ENCODE measurements at regions not wholly inside any gene's neighbourhood (a gene's known extent, or its start where the extent isn't known, plus 50 kb on each side); places are given as distances from the start of the nearest gene placed in this dataset.
"Not testable (repeated sequence)": the region's sequence is repeated elsewhere in the genome, so short reads cannot be mapped to it uniquely, and the experiment has no call there.

DNA sequence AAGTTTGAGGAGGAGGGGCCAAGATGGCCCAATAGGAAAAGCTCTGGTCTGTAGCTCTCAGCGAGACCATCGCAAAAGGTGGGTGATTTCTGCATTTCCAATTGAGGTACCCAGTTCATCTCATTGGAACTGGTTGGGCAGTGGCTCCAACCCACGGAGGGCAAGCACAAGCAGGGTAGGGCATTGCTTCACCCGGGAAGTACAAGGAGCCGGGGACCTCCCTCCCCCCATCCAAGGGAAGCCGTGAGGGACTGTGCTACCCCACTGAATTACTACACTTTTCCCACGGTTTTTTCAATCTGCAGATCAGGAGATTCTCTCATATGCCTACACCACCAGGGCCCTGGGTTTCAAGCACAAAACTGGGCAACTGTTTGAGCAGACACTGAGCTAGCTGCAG, 58.0 kb upstream of the EFCAB3 start:
- no peak for DNase-seq (ENCODE audit: low read depth)
- TF ChIP-seq, protein P1, sequence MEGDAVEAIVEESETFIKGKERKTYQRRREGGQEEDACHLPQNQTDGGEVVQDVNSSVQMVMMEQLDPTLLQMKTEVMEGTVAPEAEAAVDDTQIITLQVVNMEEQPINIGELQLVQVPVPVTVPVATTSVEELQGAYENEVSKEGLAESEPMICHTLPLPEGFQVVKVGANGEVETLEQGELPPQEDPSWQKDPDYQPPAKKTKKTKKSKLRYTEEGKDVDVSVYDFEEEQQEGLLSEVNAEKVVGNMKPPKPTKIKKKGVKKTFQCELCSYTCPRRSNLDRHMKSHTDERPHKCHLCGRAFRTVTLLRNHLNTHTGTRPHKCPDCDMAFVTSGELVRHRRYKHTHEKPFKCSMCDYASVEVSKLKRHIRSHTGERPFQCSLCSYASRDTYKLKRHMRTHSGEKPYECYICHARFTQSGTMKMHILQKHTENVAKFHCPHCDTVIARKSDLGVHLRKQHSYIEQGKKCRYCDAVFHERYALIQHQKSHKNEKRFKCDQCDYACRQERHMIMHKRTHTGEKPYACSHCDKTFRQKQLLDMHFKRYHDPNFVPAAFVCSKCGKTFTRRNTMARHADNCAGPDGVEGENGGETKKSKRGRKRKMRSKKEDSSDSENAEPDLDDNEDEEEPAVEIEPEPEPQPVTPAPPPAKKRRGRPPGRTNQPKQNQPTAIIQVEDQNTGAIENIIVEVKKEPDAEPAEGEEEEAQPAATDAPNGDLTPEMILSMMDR (conservative IDR thresholded peaks at IDR 0.05; ENCODE audit: low read depth, low read length) = no peak
- no peak overlapping the region for H3K4me3 ChIP-seq (ENCODE audit: low read length)

- DNase-seq (ENCODE audit: low read depth) = no peak
- TF ChIP-seq, protein P1 (conservative IDR thresholded peaks at IDR 0.05; ENCODE audit: low read depth, low read length) = no peak
- H3K4me3 ChIP-seq (ENCODE audit: low read length) = no peak overlapping the region
Observed at GRCh38 chr17:62321451-62321850, 58.9 kb upstream of the EFCAB3 start.

GRCh38 chr17:62319846-62320245, 60.5 kb upstream of the EFCAB3 start:
- no peak for DNase-seq (ENCODE audit: low read depth)

GRCh38 chr17:62309396-62309795, 71.0 kb upstream of the EFCAB3 start:
- no peak overlapping the region for H3K4me3 ChIP-seq (ENCODE audit: low read length)
- no peak for DNase-seq (ENCODE audit: low read depth)
- TF ChIP-seq, protein P1 (conservative IDR thresholded peaks at IDR 0.05; ENCODE audit: low read depth, low read length) = no peak

More at GRCh38 chr17:62319846-62320245, 60.5 kb upstream of the EFCAB3 start:
- H3K4me3 ChIP-seq (ENCODE audit: low read length) = no peak overlapping the region
- TF ChIP-seq, protein P1 (conservative IDR thresholded peaks at IDR 0.05; ENCODE audit: low read depth, low read length) = no peak

GRCh38 chr17:62307196-62307595, 73.2 kb upstream of the EFCAB3 start:
- TF ChIP-seq, protein P1 (conservative IDR thresholded peaks at IDR 0.05; ENCODE audit: low read depth, low read length) = no peak
- DNase-seq (ENCODE audit: low read depth) = no peak
- H3K4me3 ChIP-seq (ENCODE audit: low read length) = no peak overlapping the region

GRCh38 chr17:62303476-62303875, 76.9 kb upstream of the EFCAB3 start:
- TF ChIP-seq, protein P1 (conservative IDR thresholded peaks at IDR 0.05; ENCODE audit: low read depth, low read length) = no peak
- no peak overlapping the region for H3K4me3 ChIP-seq (ENCODE audit: low read length)
- DNase-seq (ENCODE audit: low read depth) = no peak

GRCh38 chr17:62300697-62301096, 79.7 kb upstream of the EFCAB3 start:
- H3K4me3 ChIP-seq (ENCODE audit: low read length) = no peak overlapping the region
- TF ChIP-seq, protein P1 (conservative IDR thresholded peaks at IDR 0.05; ENCODE audit: low read depth, low read length) = no peak
- DNase-seq (ENCODE audit: low read depth) = no peak

GRCh38 chr17:62275290-62275689, 105.1 kb upstream of the EFCAB3 start:
- not testable (repeated sequence) for H3K4me3 ChIP-seq (ENCODE audit: low read length); DNase-seq (ENCODE audit: low read depth)

DNA sequence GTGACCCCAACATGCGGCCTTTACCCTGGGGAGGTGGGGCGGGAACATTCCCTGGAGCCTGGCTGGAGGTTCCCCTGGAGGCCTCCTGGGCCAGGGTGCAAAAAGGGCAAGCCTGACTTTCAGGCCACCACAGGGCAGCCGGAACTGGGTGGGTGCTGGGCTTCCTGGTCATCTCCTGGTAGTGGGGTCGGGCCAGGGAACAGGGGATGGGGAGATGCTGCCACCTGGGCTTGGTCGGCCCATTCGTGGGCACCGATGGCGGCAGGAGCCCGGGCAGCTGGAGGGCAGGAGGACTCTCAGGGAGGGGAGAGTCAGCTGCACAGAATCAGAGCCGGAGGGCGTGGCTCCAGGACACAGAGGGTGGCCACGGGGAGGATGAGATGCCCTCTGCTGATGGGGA, 112.0 kb upstream of the EFCAB3 start:
- DNase-seq (ENCODE audit: low read depth) = not testable (repeated sequence)

GRCh38 chr17:62264974-62265373, 115.4 kb upstream of the EFCAB3 start:
- H3K4me3 ChIP-seq (ENCODE audit: low read length); DNase-seq (ENCODE audit: low read depth): not testable (repeated sequence)

More for the DNA sequence above, 112.0 kb upstream of the EFCAB3 start:
- H3K4me3 ChIP-seq (ENCODE audit: low read length) = not testable (repeated sequence)

- H3K4me3 ChIP-seq (ENCODE audit: low read length); DNase-seq (ENCODE audit: low read depth): not testable (repeated sequence)
Observed at GRCh38 chr17:62255791-62256190, 124.6 kb upstream of the EFCAB3 start.

All from retinal pigment epithelial cell (primary cell).